GM21360 (cell line): ENCODE measurements at regions not wholly inside any gene's neighbourhood (a gene's known extent, or its start where the extent isn't known, plus 50 kb on each side); places are given as distances from the start of the nearest gene placed in this dataset.
"Not testable (repeated sequence)": the region's sequence is repeated elsewhere in the genome, so short reads cannot be mapped to it uniquely, and the experiment has no call there.

Experiments
- ATAC-seq: cut with Tn5 transposase; IDR thresholded peaks from one replicate; pipeline ENCODE4 v1.9.1; 2021; ENCODE audit warnings: mild to moderate bottlenecking, moderate library complexity; ENCODE audit not compliant: unreplicated experiment

GRCh38 chr11:123344790-123345357 is 85.2 kb upstream of the GRAMD1B start:
- ATAC-seq: no peak

- ATAC-seq: not testable (repeated sequence)
Measured at GRCh38 chr11:123344188-123344587, 85.9 kb upstream of the GRAMD1B start.

GRCh38 chr11:123338997-123339752 is 90.9 kb upstream of the GRAMD1B start:
- ATAC-seq: no peak

GRCh38 chr11:123338266-123338800 is 91.7 kb upstream of the GRAMD1B start:
- no peak for ATAC-seq

- no peak for ATAC-seq
Measured at GRCh38 chr11:123334925-123335324, 95.1 kb upstream of the GRAMD1B start.

GRCh38 chr11:123332577-123332976 is 97.5 kb upstream of the GRAMD1B start:
- ATAC-seq: not testable (repeated sequence)

GRCh38 chr11:123330948-123331347 is 99.1 kb upstream of the GRAMD1B start:
- ATAC-seq: no peak

GRCh38 chr11:123330471-123330870 is 99.6 kb upstream of the GRAMD1B start:
- no peak for ATAC-seq

- ATAC-seq: no peak
Measured at GRCh38 chr11:123330071-123330470, 100.0 kb upstream of the GRAMD1B start.

- no peak for ATAC-seq
Measured at GRCh38 chr11:123328281-123328867, 101.7 kb upstream of the GRAMD1B start.

- no peak for ATAC-seq
Measured at GRCh38 chr11:123325533-123325932, 104.5 kb upstream of the GRAMD1B start.

- no peak for ATAC-seq
Measured at GRCh38 chr11:123323568-123323967, 106.5 kb upstream of the GRAMD1B start.

- ATAC-seq: no peak
Measured at GRCh38 chr11:123321636-123322035, 108.4 kb upstream of the GRAMD1B start.

- no peak for ATAC-seq
Measured at GRCh38 chr11:123318623-123319022, 111.4 kb upstream of the GRAMD1B start.

GRCh38 chr11:123318132-123318531 is 111.9 kb upstream of the GRAMD1B start:
- ATAC-seq: not testable (repeated sequence)

- no peak for ATAC-seq
Measured at GRCh38 chr11:123316003-123316402, 114.1 kb upstream of the GRAMD1B start.

- ATAC-seq: no peak
Measured at GRCh38 chr11:123314972-123315371, 115.1 kb upstream of the GRAMD1B start.

GRCh38 chr11:123313262-123313661 is 116.8 kb upstream of the GRAMD1B start:
- ATAC-seq: no peak

- no peak for ATAC-seq
Measured at GRCh38 chr11:123308077-123308476, 113.0 kb upstream of the CLMP start.

- no peak for ATAC-seq
Measured at GRCh38 chr11:123307276-123307675, 112.2 kb upstream of the CLMP start.

- ATAC-seq: no peak
Measured at GRCh38 chr11:123306531-123306930, 111.5 kb upstream of the CLMP start.
